ENCODE measurements at regions not wholly inside any gene's neighbourhood (a gene's known extent, or its start where the extent isn't known, plus 50 kb on each side); places are given as distances from the start of the nearest gene placed in this dataset.

GRCh38 chr1:213550804-213551203 is 437.0 kb upstream of the PROX1 start:
- TF ChIP-seq CTCF (IDR thresholded peaks at IDR 0.05) (no peak), POLR2AphosphoS5 (IDR thresholded peaks at IDR 0.05; ENCODE audit: low read depth, low read length) (no peak), REST (IDR thresholded peaks at IDR 0.05; ENCODE audit: insufficient read depth in 1 of 2, low read depth in 2 of 2, low read length in 1 of 2) (no peak), TCF7L2 (IDR thresholded peaks at IDR 0.05; ENCODE audit: low read depth, low read length) (no peak), SIN3A (IDR thresholded peaks at IDR 0.05; ENCODE audit: borderline replicate concordance, insufficient read depth, low read depth, low read length) (no peak)

Measured in Panc1 (cell line).